ENCODE measurements at regions not wholly inside any gene's neighbourhood (a gene's known extent, or its start where the extent isn't known, plus 50 kb on each side); places are given as distances from the start of the nearest gene placed in this dataset.

GRCh38 chr2:15788830-15789229 lies 151.5 kb upstream of the MYCN start:
- H3K9me3 ChIP-seq (replicated peaks in 1 of 11): no peaks in the 10 kb centered on the region
- H3K27ac ChIP-seq: no peak overlapping the region
- H3K4me1 ChIP-seq: peaks cover 0 to 5% (median 0%) of the 10 kb centered on the region in 10 experiments; a peak in 1 of 20 replicates
- no peak for TF ChIP-seq Cebpa-rat (IDR thresholded peaks at IDR 0.05)
- H3K9ac ChIP-seq: no peak overlapping the region
- H3K4me2 ChIP-seq: no peak overlapping the region
- no peaks in the 10 kb centered on the region for H3K36me3 ChIP-seq
- H4K20me1 ChIP-seq: no peaks in the 10 kb centered on the region; a peak in 2 of 22 replicates
- H3K27me3 ChIP-seq: no peaks in the 10 kb centered on the region
- no peak overlapping the region for H3K4me3 ChIP-seq

DNA sequence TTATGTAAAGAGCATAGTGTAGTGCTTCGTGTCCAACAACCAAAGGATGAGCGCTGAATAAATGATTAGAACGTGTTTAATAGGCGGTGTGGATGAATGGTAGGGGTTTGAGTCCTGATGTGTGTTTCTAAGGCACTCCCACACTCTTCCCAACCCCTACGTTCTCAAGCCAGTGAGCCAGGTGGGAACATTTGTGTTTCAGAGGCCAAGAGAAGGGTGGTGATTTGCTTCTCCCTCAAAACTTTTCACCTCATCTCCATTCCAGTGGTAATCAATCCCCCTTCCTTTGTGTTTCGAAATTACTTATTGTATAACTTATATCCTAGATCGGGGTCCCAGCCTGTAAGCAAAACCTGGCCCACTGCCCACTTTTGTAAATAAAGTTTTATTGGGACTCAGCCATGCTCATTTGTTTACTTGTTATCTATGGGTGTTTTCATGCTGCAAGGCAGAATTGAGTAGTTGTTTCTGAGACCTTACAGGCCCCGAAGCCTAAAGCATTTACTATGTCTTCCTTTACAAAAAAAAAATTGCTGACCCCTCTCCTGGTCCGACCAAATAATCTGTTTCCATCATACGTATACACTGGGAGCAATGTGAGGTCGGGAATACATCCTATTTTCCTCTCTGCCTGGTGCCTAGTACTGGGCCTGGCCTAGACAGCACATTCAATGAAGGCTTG lies 150.8 kb upstream of the MYCN start:
- no peak overlapping the region for H3K4me2 ChIP-seq
- H3K9me3 ChIP-seq (replicated peaks in 1 of 11): no peaks in the 10 kb centered on the region
- no peak overlapping the region for H3K9ac ChIP-seq
- TF ChIP-seq Cebpa-rat (IDR thresholded peaks at IDR 0.05): no peak
- H3K4me1 ChIP-seq: peaks cover 0 to 5% (median 0%) of the 10 kb centered on the region in 10 experiments; a peak in 1 of 20 replicates
- no peaks in the 10 kb centered on the region for H3K27me3 ChIP-seq
- no peaks in the 10 kb centered on the region for H3K36me3 ChIP-seq
- H4K20me1 ChIP-seq: no peaks in the 10 kb centered on the region; a peak in 1 of 22 replicates
- H3K4me3 ChIP-seq: no peak overlapping the region
- H3K27ac ChIP-seq: no peak overlapping the region

DNA sequence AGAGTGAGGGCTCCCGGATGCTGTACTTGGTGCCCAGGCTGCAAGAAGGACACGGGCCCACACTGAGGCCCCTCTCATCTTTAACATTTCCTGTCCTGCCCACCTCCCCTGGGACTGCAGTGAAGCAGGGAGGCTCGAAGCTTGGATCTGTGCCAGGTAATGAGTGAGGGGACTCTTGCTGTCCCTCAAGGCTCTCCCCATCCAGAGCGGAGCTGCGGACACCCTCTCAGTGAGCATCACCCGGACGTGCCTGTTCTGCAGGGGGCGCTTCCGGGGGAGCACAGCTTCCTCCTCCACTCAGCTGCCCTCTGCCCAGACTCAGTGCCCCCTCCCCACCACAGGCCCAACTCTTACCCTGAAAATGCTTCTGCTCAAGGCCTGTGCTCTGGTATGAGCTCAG lies 150.0 kb upstream of the MYCN start:
- Histone ChIP-seq H3K27me3 (no peaks in the 10 kb centered on the region), H3K9me3 (replicated peaks in 1 of 11) (no peaks in the 10 kb centered on the region), H3K36me3 (no peaks in the 10 kb centered on the region)

GRCh38 chr2:15790838-15791237 lies 149.5 kb upstream of the MYCN start:
- H3K4me3 ChIP-seq: no peak overlapping the region
- no peak overlapping the region for H3K9ac ChIP-seq
- H4K20me1 ChIP-seq: no peaks in the 10 kb centered on the region
- no peak for TF ChIP-seq Cebpa-rat (IDR thresholded peaks at IDR 0.05)
- no peaks in the 10 kb centered on the region for H3K36me3 ChIP-seq
- H3K27ac ChIP-seq: no peak overlapping the region
- H3K4me2 ChIP-seq: no peak overlapping the region
- H3K9me3 ChIP-seq (replicated peaks in 1 of 11): no peaks in the 10 kb centered on the region
- H3K4me1 ChIP-seq: peaks cover 0 to 5% (median 0%) of the 10 kb centered on the region in 10 experiments; a peak in 1 of 20 replicates
- H3K27me3 ChIP-seq: no peaks in the 10 kb centered on the region

More for the DNA sequence above, 150.0 kb upstream of the MYCN start:
- Histone ChIP-seq H3K9ac (no peak overlapping the region), H3K4me2 (0 out of 22 replicates have a peak overlapping the region, but pooled peaks of 1 of the 11 experiments have one; percentile 7), H3K27ac (no peak overlapping the region), H4K20me1 (no peaks in the 10 kb centered on the region; a peak in 1 of 22 replicates), H3K4me3 (no peak overlapping the region), H3K4me1 (peaks cover 0 to 5% (median 0%) of the 10 kb centered on the region in 10 experiments; a peak in 1 of 20 replicates)
- TF ChIP-seq Cebpa-rat (IDR thresholded peaks at IDR 0.05): no peak

DNA sequence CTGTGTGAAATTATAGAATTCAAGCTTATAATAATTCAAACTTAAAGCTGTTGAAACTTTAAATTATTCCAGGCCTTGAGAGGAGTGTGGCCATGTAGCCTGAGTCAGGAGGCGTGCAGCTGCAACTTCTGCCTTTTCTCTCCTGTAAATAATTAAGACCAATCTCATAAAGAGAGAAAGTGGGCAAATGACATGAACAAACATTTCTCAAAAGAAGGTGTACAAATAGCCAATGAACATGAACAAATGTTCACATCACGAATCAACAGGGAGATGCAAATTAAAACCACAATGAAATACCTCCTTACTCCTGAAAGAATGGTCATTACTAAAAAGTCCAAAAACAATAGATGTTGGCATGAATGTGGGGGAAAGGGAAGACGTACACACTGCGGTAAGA lies 149.1 kb upstream of the MYCN start:
- H3K4me3 ChIP-seq: no peak overlapping the region
- H3K9ac ChIP-seq: no peak overlapping the region
- no peak for TF ChIP-seq Cebpa-rat (IDR thresholded peaks at IDR 0.05)
- no peaks in the 10 kb centered on the region for H3K9me3 ChIP-seq (replicated peaks in 1 of 11)
- H3K4me1 ChIP-seq: peaks cover 0 to 5% (median 0%) of the 10 kb centered on the region in 10 experiments; a peak in 1 of 20 replicates
- H3K27ac ChIP-seq: no peak overlapping the region
- no peaks in the 10 kb centered on the region for H4K20me1 ChIP-seq
- no peak overlapping the region for H3K4me2 ChIP-seq
- no peaks in the 10 kb centered on the region for H3K36me3 ChIP-seq
- H3K27me3 ChIP-seq: no peaks in the 10 kb centered on the region

GRCh38 chr2:15792331-15792730 lies 148.0 kb upstream of the MYCN start:
- Histone ChIP-seq H3K9me3 (replicated peaks in 1 of 11) (no peaks in the 10 kb centered on the region), H3K4me2 (no peak overlapping the region), H3K9ac (no peak overlapping the region), H3K27ac (no peak overlapping the region), H3K4me3 (no peak overlapping the region), H3K4me1 (peaks cover 0 to 5% (median 0%) of the 10 kb centered on the region in 10 experiments; a peak in 1 of 20 replicates), H3K27me3 (no peaks in the 10 kb centered on the region), H3K36me3 (no peaks in the 10 kb centered on the region), H4K20me1 (no peaks in the 10 kb centered on the region)
- TF ChIP-seq Cebpa-rat (IDR thresholded peaks at IDR 0.05): no peak

DNA sequence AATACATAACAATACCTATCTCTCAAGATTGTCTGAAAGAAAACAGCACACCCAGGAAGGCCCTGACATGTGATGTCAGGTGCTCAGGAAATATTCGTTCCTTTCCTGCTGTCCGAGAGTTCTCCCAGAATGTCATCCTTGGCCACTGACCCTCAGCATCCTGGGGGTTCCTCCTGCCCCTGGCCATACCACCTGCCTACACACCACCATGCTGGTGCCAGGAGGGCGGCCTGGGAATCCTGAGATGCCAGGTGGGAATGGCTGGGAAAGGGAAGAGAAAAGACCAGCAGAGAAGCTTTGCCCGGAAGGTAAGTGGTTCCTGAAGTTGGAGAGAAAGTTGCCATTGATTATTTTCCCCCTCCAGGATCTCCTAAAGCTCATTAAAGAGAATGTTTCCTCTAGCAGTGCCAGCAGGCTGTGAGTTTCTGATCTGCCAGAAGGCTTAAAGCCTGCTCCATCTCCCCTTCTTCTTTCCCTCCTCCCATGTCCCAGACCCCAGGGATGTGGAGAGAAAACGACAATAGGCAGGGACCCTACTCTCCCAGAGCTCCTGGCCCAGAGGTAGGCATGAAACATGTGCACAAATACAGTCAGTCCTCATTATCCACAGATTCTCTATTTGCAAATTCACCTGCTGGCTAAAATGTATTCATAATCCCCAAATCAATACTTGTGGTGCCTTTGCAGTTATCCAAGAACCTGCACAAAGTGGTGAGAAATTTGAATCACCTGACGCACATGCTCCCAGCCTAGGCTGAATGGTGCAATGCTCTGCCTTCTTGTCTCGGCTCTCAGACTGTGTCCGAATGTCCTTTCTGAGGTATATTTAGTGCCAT lies 147.1 kb upstream of the MYCN start:
- Histone ChIP-seq H3K9ac (no peak overlapping the region), H3K36me3 (no peaks in the 10 kb centered on the region), H3K4me2 (no peak overlapping the region), H3K9me3 (replicated peaks in 1 of 11) (no peaks in the 10 kb centered on the region), H3K4me3 (no peak overlapping the region), H4K20me1 (no peaks in the 10 kb centered on the region), H3K27ac (no peak overlapping the region), H3K4me1 (peaks cover 0 to 5% (median 0%) of the 10 kb centered on the region in 10 experiments; a peak in 1 of 20 replicates), H3K27me3 (no peaks in the 10 kb centered on the region)
- no peak for TF ChIP-seq Cebpa-rat (IDR thresholded peaks at IDR 0.05)

DNA sequence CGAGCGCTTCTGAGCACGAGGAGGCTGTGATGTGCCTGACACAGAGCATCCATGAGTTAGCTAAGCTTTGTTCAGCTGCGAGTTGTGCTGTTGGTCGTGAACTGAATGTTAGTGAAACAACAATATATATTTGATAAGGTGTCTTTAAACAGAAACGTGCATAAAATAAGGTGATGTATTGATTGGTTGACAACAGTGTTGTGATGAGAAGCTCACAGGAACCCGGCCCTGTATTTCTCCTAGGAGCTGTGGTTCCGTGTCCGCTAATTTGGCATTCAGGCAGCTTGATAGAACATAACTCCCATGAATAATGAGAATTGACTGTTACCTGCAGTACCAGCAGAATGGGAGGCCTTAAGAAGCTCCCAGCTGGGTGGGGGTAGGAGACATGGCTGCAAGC lies 146.4 kb upstream of the MYCN start:
- Histone ChIP-seq H3K27ac (no peak overlapping the region), H3K4me3 (no peak overlapping the region), H3K27me3 (no peaks in the 10 kb centered on the region), H3K4me1 (peaks cover 0 to 5% (median 0%) of the 10 kb centered on the region in 10 experiments; a peak in 1 of 20 replicates), H3K36me3 (no peaks in the 10 kb centered on the region), H4K20me1 (no peaks in the 10 kb centered on the region), H3K9ac (no peak overlapping the region), H3K9me3 (replicated peaks in 1 of 11) (no peaks in the 10 kb centered on the region), H3K4me2 (no peak overlapping the region)
- no peak for TF ChIP-seq Cebpa-rat (IDR thresholded peaks at IDR 0.05)

DNA sequence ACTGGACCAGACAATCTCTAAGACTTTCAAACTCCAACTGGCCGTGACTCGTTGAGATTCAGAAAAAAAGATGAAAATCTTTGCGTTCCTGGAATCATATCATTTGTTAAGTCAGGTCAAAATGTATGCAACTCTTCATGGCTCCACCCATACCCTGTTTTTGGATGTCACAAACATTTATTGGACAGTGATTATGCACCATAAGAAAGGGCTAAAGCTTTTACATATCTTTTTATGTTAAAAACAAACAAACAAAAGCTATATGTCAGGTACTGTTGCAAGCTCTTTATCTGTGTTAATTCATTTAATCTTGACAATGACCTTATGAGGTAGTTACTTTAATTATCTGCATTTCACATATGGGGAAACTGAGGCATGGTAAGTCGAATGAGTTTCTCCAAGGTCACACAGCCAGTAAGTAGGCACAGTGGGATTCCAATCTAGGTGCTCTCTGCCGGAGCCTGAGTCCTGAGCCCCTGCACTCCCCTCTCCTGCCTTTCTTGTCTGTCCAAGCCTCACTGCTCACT lies 145.7 kb upstream of the MYCN start:
- Histone ChIP-seq H3K4me2 (no peak overlapping the region), H3K4me3 (no peak overlapping the region), H3K4me1 (peaks cover 0 to 5% (median 0%) of the 10 kb centered on the region in 10 experiments; a peak in 1 of 20 replicates), H3K27ac (no peak overlapping the region), H3K9ac (no peak overlapping the region), H3K36me3 (no peaks in the 10 kb centered on the region), H3K9me3 (replicated peaks in 1 of 11) (no peaks in the 10 kb centered on the region), H3K27me3 (no peaks in the 10 kb centered on the region), H4K20me1 (no peaks in the 10 kb centered on the region)
- no peak for TF ChIP-seq Cebpa-rat (IDR thresholded peaks at IDR 0.05)
